ENCODE measurements at regions not wholly inside any gene's neighbourhood (a gene's known extent, or its start where the extent isn't known, plus 50 kb on each side); places are given as distances from the start of the nearest gene placed in this dataset.

- no peak for TF ChIP-seq EZH2 (IDR thresholded peaks at IDR 0.05)
- TF ChIP-seq EZH2phosphoT487 (IDR thresholded peaks at IDR 0.05) = no peak
- TF ChIP-seq CTCF (IDR thresholded peaks at IDR 0.05) = no peak
- no peak overlapping the region for H3K27ac Mint-ChIP-seq
- Histone ChIP-seq H3K4me2 (no peak overlapping the region), H2AFZ (replicated peaks) (no peak overlapping the region), H3K9me3 (ENCODE audit: low read depth) (no peaks in the 10 kb centered on the region), H3K9ac (no peak overlapping the region), H3K27me3 (no peaks in the 10 kb centered on the region), H3K27ac (peak overlapping the region; percentile 81), H3K4me1 (peaks cover 11% of the 10 kb centered on the region), H3F3A (ENCODE audit: low read depth) (peaks cover 14% of the 10 kb centered on the region), H3K4me3 (no peak overlapping the region), H3K79me2 (ENCODE audit: low read depth) (no peaks in the 10 kb centered on the region), H3K36me3 (no peaks in the 10 kb centered on the region), H4K20me1 (ENCODE audit: low read depth) (no peaks in the 10 kb centered on the region)
- H3K4me1 Mint-ChIP-seq = peaks cover 15% of the 10 kb centered on the region
- peaks cover 5% of the 10 kb centered on the region for H3K9me3 Mint-ChIP-seq
- no peaks in the 10 kb centered on the region for H3K36me3 Mint-ChIP-seq
- no peak overlapping the region for H3K4me3 Mint-ChIP-seq
- H3K27me3 Mint-ChIP-seq (ENCODE audit: insufficient read depth, low read depth) = no peaks in the 10 kb centered on the region
- no peak for DNase-seq (ENCODE audit: low spot score)
Observed at GRCh38 chr1:219527994-219528393, 84.9 kb downstream of the ZC3H11B start.

GRCh38 chr1:219526074-219526473 is 86.8 kb downstream of the ZC3H11B start:
- Histone ChIP-seq H3K36me3 (no peaks in the 10 kb centered on the region), H3K4me3 (no peak overlapping the region), H4K20me1 (ENCODE audit: low read depth) (no peaks in the 10 kb centered on the region), H3K27ac (no peak overlapping the region), H3K4me2 (no peak overlapping the region), H3F3A (ENCODE audit: low read depth) (peaks cover 14% of the 10 kb centered on the region), H3K9me3 (ENCODE audit: low read depth) (no peaks in the 10 kb centered on the region), H3K9ac (no peak overlapping the region), H2AFZ (replicated peaks) (no peak overlapping the region), H3K4me1 (peaks cover 14% of the 10 kb centered on the region), H3K79me2 (ENCODE audit: low read depth) (no peaks in the 10 kb centered on the region), H3K27me3 (no peaks in the 10 kb centered on the region)
- Mint-ChIP-seq H3K27me3 (ENCODE audit: insufficient read depth, low read depth) (no peaks in the 10 kb centered on the region), H3K9me3 (peaks cover 5% of the 10 kb centered on the region), H3K4me3 (no peak overlapping the region), H3K36me3 (no peaks in the 10 kb centered on the region), H3K27ac (no peak overlapping the region), H3K4me1 (peaks cover 15% of the 10 kb centered on the region)
- DNase-seq (ENCODE audit: low spot score) = no peak
- TF ChIP-seq CTCF (IDR thresholded peaks at IDR 0.05) (no peak), EZH2 (IDR thresholded peaks at IDR 0.05) (no peak), EZH2phosphoT487 (IDR thresholded peaks at IDR 0.05) (no peak)

GRCh38 chr1:219523411-219523810 is 89.5 kb downstream of the ZC3H11B start:
- TF ChIP-seq CTCF (IDR thresholded peaks at IDR 0.05) = no peak
- TF ChIP-seq EZH2phosphoT487 (IDR thresholded peaks at IDR 0.05) = no peak
- no peak for TF ChIP-seq EZH2 (IDR thresholded peaks at IDR 0.05)
- no peaks in the 10 kb centered on the region for H3K36me3 Mint-ChIP-seq
- H3K4me1 Mint-ChIP-seq = peaks cover 4% of the 10 kb centered on the region
- no peak overlapping the region for H3K9ac ChIP-seq
- H3K4me2 ChIP-seq = no peak overlapping the region
- no peak overlapping the region for H2AFZ ChIP-seq (replicated peaks)
- H3K9me3 ChIP-seq (ENCODE audit: low read depth) = no peaks in the 10 kb centered on the region
- H3K4me3 Mint-ChIP-seq = no peak overlapping the region
- no peaks in the 10 kb centered on the region for H3K27me3 Mint-ChIP-seq (ENCODE audit: insufficient read depth, low read depth)
- no peaks in the 10 kb centered on the region for H4K20me1 ChIP-seq (ENCODE audit: low read depth)
- H3K9me3 Mint-ChIP-seq = peaks cover 3% of the 10 kb centered on the region
- H3K4me3 ChIP-seq = no peak overlapping the region
- H3K27ac ChIP-seq = no peak overlapping the region
- peaks cover 3% of the 10 kb centered on the region for H3F3A ChIP-seq (ENCODE audit: low read depth)
- no peak for DNase-seq (ENCODE audit: low spot score)
- H3K27ac Mint-ChIP-seq = no peak overlapping the region
- H3K27me3 ChIP-seq = no peaks in the 10 kb centered on the region
- H3K4me1 ChIP-seq = peaks cover 9% of the 10 kb centered on the region
- H3K79me2 ChIP-seq (ENCODE audit: low read depth) = no peaks in the 10 kb centered on the region
- H3K36me3 ChIP-seq = no peaks in the 10 kb centered on the region

Data from neural progenitor cell (in vitro differentiated cells).